H1 (cell line): ENCODE measurements at regions not wholly inside any gene's neighbourhood (a gene's known extent, or its start where the extent isn't known, plus 50 kb on each side); places are given as distances from the start of the nearest gene placed in this dataset.

ENCODE experiments used
- CTCF ChIA-PET: fragments of 300-600 bp; sonication (Branson Sonifier 250); formaldehyde crosslinking; loops from one replicate; lab custom pipeline; 2021; ENCODE audit not compliant: partially characterized antibody; lab: Charles Lee
- POLR2A ChIA-PET: fragments of 300-600 bp; sonication (Branson Sonifier 250); formaldehyde crosslinking; loops from one replicate; lab custom pipeline; 2021; ENCODE audit warnings: inconsistent platforms; ENCODE audit not compliant: partially characterized antibody; lab: Charles Lee
- DNase-seq, 2 experiments: peaks; one replicate each; pipeline versions ENCODE4 v3.0.0 to v3.0.0-alpha.2; 2010 to 2022; ENCODE audit warnings: low spot score in 2 of 2, low read depth in 1 of 2, mixed read lengths in 1 of 2
- FAIRE-seq: peaks from 2 replicates; lab custom pipeline; 2011; peaks lifted over from hg19 to GRCh38; lab: Jason Lieb, UNC
- H2AFZ ChIP-seq: 2 replicates; pipeline ENCODE4 v1.8.1; 2012; ENCODE audit warnings: low read length, inconsistent platforms
- H2AK5ac ChIP-seq: 2 replicates; pipeline ENCODE4 v1.6.1; 2013; ENCODE audit warnings: low read depth, low read length
- H2BK120ac ChIP-seq: replicated peaks from 2 replicates; pipeline ENCODE3; 2013; ENCODE audit warnings: low read depth, low read length, inconsistent platforms
- H2BK12ac ChIP-seq: 2 replicates; pipeline ENCODE4 v1.6.1; 2013; ENCODE audit warnings: low read depth, low read length
- H2BK15ac ChIP-seq: 2 replicates; pipeline ENCODE4 v1.6.1; 2013; ENCODE audit warnings: low read length
- H2BK20ac ChIP-seq: 2 replicates; pipeline ENCODE4 v1.6.1; 2013; ENCODE audit warnings: low read length
- H2BK5ac ChIP-seq: 2 replicates; pipeline ENCODE4 v1.6.1; 2013; ENCODE audit warnings: low read depth, low read length
- H3K14ac ChIP-seq: 2 replicates; pipeline ENCODE4 v1.6.1; 2013; ENCODE audit warnings: inconsistent platforms; ENCODE audit not compliant: insufficient read length
- H3K18ac ChIP-seq: 2 replicates; pipeline ENCODE4 v1.6.1; 2013; ENCODE audit warnings: low read length; ENCODE audit errors: extremely low read depth
- H3K23ac ChIP-seq: 2 replicates; pipeline ENCODE4 v1.6.1; 2013; ENCODE audit warnings: inconsistent platforms; ENCODE audit not compliant: insufficient read length
- H3K23me2 ChIP-seq: 2 replicates; pipeline ENCODE4 v1.6.1; 2013; ENCODE audit warnings: low read depth, low read length
- H3K27ac ChIP-seq: 2 replicates; pipeline ENCODE4 v1.6.1; 2011; ENCODE audit warnings: low read depth, low read length, inconsistent platforms
- H3K27me3 ChIP-seq, 4 experiments: replicated peaks in 1 of 4; 1 replicate in 1 of 4; 2 replicates in 3 of 4; pipeline versions ENCODE4 v1.6.1 to v1.8.1; 2011 to 2013; ENCODE audit warnings: low read length in 3 of 4, mild to moderate bottlenecking in 3 of 4, inconsistent platforms in 2 of 4, mixed read lengths in 2 of 4, moderate library complexity in 1 of 4; ENCODE audit not compliant: control insufficient read depth in 3 of 4, insufficient read depth in 3 of 4; ENCODE audit errors: extremely low read depth in 1 of 4
- H3K36me3 ChIP-seq, 4 experiments: 2 replicates each; pipeline versions ENCODE4 v1.6.1 to v1.8.1; 2011 to 2013; ENCODE audit warnings: mild to moderate bottlenecking in 4 of 4, low read length in 3 of 4, moderate library complexity in 2 of 4, control low read depth in 1 of 4, inconsistent platforms in 1 of 4; ENCODE audit not compliant: insufficient read depth in 4 of 4, control insufficient read depth in 2 of 4
- H3K4ac ChIP-seq: replicated peaks from 2 replicates; pipeline ENCODE3; 2013; ENCODE audit warnings: low read length, low read depth, mixed read lengths, inconsistent platforms; ENCODE audit not compliant: insufficient read length
- H3K4me1 ChIP-seq, 4 experiments: replicated peaks in 1 of 4; 1 replicate in 1 of 4; 2 replicates in 3 of 4; pipeline versions ENCODE4 v1.6.1 to v1.8.1; 2011 to 2013; ENCODE audit warnings: low read length in 3 of 4, inconsistent platforms in 2 of 4, mixed read lengths in 1 of 4; ENCODE audit not compliant: insufficient read depth in 4 of 4, control insufficient read depth in 3 of 4
- H3K4me2 ChIP-seq, 2 experiments: 2 replicates each; pipeline versions ENCODE4 v1.6.1 to v1.8.1; 2011 to 2013; ENCODE audit warnings: low read depth in 2 of 2, low read length in 2 of 2, control low read depth in 1 of 2, inconsistent platforms in 1 of 2, mild to moderate bottlenecking in 1 of 2; ENCODE audit not compliant: insufficient read depth in 1 of 2
- H3K4me3 ChIP-seq, 4 experiments: fragments of 200-600, 300-600 bp in 1 of 4; sonication (generic), shearing (Covaris generic), sonication (Bioruptor Twin) in 1 of 4; 2 replicates each; pipeline versions ENCODE4 v1.5.1 to v1.8.1; 2011 to 2016; ENCODE audit warnings: low read length in 4 of 4, low read depth in 3 of 4, control low read depth in 2 of 4, inconsistent platforms in 2 of 4, mild to moderate bottlenecking in 2 of 4, mixed read lengths in 1 of 4, moderate library complexity in 1 of 4; ENCODE audit not compliant: insufficient read depth in 2 of 4; ENCODE audit errors: extremely low read depth in 1 of 4
- H3K56ac ChIP-seq: replicated peaks from 2 replicates; pipeline ENCODE3; 2013; ENCODE audit warnings: low read depth, mild to moderate bottlenecking, mixed read lengths, low read length, inconsistent platforms; ENCODE audit not compliant: insufficient read length
- H3K79me1 ChIP-seq: 2 replicates; pipeline ENCODE4 v1.6.1; 2013; ENCODE audit warnings: low read depth, low read length, control low read depth
- H3K79me2 ChIP-seq, 2 experiments: 2 replicates each; pipeline versions ENCODE4 v1.6.1 to v1.8.1; 2012 to 2013; ENCODE audit warnings: low read length in 2 of 2, mild to moderate bottlenecking in 2 of 2, inconsistent platforms in 1 of 2; ENCODE audit not compliant: insufficient read depth in 2 of 2, control insufficient read depth in 1 of 2
- H3K9ac ChIP-seq, 4 experiments: replicated peaks in 1 of 4; 1 replicate in 1 of 4; 2 replicates in 3 of 4; pipeline versions ENCODE4 v1.6.1 to v1.8.1; 2011 to 2013; ENCODE audit warnings: low read depth in 3 of 4, low read length in 3 of 4, control low read depth in 2 of 4, mild to moderate bottlenecking in 2 of 4, moderate library complexity in 2 of 4, inconsistent platforms in 1 of 4; ENCODE audit errors: extremely low read depth in 1 of 4
- H3K9me3 ChIP-seq, 2 experiments: 2 replicates each; pipeline versions ENCODE4 v1.6.1 to v1.8.1; 2012 to 2013; ENCODE audit warnings: mild to moderate bottlenecking in 2 of 2, moderate library complexity in 2 of 2, control low read depth in 1 of 2, inconsistent platforms in 1 of 2, low read depth in 1 of 2, low read length in 1 of 2, mixed read lengths in 1 of 2; ENCODE audit not compliant: insufficient read depth in 2 of 2
- H4K20me1 ChIP-seq, 2 experiments: replicated peaks in 1 of 2; 2 replicates each; pipeline versions ENCODE3 to v1.8.1; 2011 to 2013; ENCODE audit warnings: inconsistent platforms in 2 of 2, low read length in 2 of 2, mild to moderate bottlenecking in 1 of 2; ENCODE audit not compliant: insufficient read depth in 2 of 2, control insufficient read depth in 1 of 2
- H4K5ac ChIP-seq: 2 replicates; pipeline ENCODE4 v1.6.1; 2013; ENCODE audit warnings: low read length, low read depth, mixed read lengths, inconsistent platforms; ENCODE audit not compliant: insufficient read length
- H4K8ac ChIP-seq: 2 replicates; pipeline ENCODE4 v1.8.0; 2013; ENCODE audit warnings: mild to moderate bottlenecking, moderate library complexity, low read length, inconsistent platforms; ENCODE audit not compliant: insufficient read depth; ENCODE audit errors: extremely low read depth
- H4K91ac ChIP-seq: replicated peaks from 2 replicates; pipeline ENCODE3; 2013; ENCODE audit warnings: low read length, mixed read lengths, inconsistent platforms; ENCODE audit not compliant: insufficient read length
- ASH2L ChIP-seq: fragments of 200-600, 300-600 bp; sonication (generic); IDR thresholded peaks from one replicate; pipeline ENCODE4 v1.7.1; 2017; ENCODE audit warnings: low read length
- CBX5 ChIP-seq: fragments of 300-800, 300-1000 bp; sonication (generic); IDR thresholded peaks from 2 replicates; pipeline ENCODE4 v1.7.1; 2016; ENCODE audit warnings: antibody characterized with exemption, low read length, low read depth
- CHD1 ChIP-seq: IDR thresholded peaks from 2 replicates; pipeline ENCODE4 v1.6.1; 2012; ENCODE audit warnings: low read depth, low read length, improper control_type of control experiment
- EZH2 ChIP-seq: fragments of 200-600 bp; sonication (generic); IDR thresholded peaks from 2 replicates; pipeline ENCODE4 v1.7.1; 2012; ENCODE audit warnings: low read depth, mild to moderate bottlenecking, moderate library complexity, low read length, inconsistent platforms; ENCODE audit not compliant: severe bottlenecking
- HDAC2 ChIP-seq, 2 experiments: fragments of 300-600 bp in 1 of 2; sonication (generic) in 1 of 2; IDR thresholded peaks; 2 replicates each; pipeline ENCODE4 v1.6.1; 2011 to 2012; ENCODE audit warnings: low read depth in 2 of 2, low read length in 2 of 2, mild to moderate bottlenecking in 2 of 2, moderate library complexity in 2 of 2, borderline replicate concordance in 1 of 2, inconsistent platforms in 1 of 2
- KDM5A ChIP-seq: fragments of 200-600 bp; IDR thresholded peaks from 2 replicates; pipeline ENCODE4 v1.7.1; 2012; ENCODE audit warnings: mild to moderate bottlenecking, low read length, inconsistent platforms, mixed read lengths
- POLR2A ChIP-seq, 2 experiments: IDR thresholded peaks; 1 replicate in 1 of 2; 2 replicates in 1 of 2; pipeline ENCODE4 v1.6.1; 2011; ENCODE audit warnings: low read depth in 2 of 2, low read length in 2 of 2, mild to moderate bottlenecking in 2 of 2; ENCODE audit errors: control extremely low read depth in 1 of 2
- SAP30 ChIP-seq: fragments of 300-600 bp; sonication (generic); IDR thresholded peaks from 2 replicates; pipeline ENCODE4 v1.7.1; 2012; ENCODE audit warnings: low read length, moderate library complexity, mild to moderate bottlenecking, inconsistent platforms; ENCODE audit not compliant: insufficient read depth, insufficient replicate concordance
- SP4 ChIP-seq: IDR thresholded peaks from 2 replicates; pipeline ENCODE4 v1.6.1; 2012; ENCODE audit warnings: low read length, inconsistent platforms
- SRF ChIP-seq: IDR thresholded peaks from 2 replicates; pipeline ENCODE4 v1.6.1; 2011; ENCODE audit warnings: mild to moderate bottlenecking, low read depth, low read length, moderate library complexity
- SUZ12 ChIP-seq: fragments of 200-600 bp; sonication (generic); IDR thresholded peaks from 2 replicates; pipeline ENCODE4 v1.6.1; 2012; ENCODE audit warnings: mild to moderate bottlenecking, inconsistent platforms, low read length, moderate library complexity, mixed read lengths
- TEAD4 ChIP-seq: IDR thresholded peaks from 2 replicates; pipeline ENCODE4 v1.6.1; 2012; ENCODE audit warnings: low read depth, low read length, inconsistent platforms, mixed read lengths
- WGBS, 2 experiments: shearing (Covaris generic) in 1 of 2; methylation state at CpG; one replicate each; pipeline versions ENCODE4 v1.1.6 to v1.1.7; 2013 to 2015; ENCODE audit warnings: low lambda C conversion rate in 2 of 2, mixed read lengths in 2 of 2, inconsistent platforms in 1 of 2, low coverage in 1 of 2, missing lambda C conversion rate in 1 of 2; ENCODE audit not compliant: insufficient replicate concordance in 2 of 2, insufficient coverage in 1 of 2, insufficient read length in 1 of 2; ENCODE audit errors: extremely low coverage in 1 of 2, missing lambda C conversion rate in 1 of 2; 5-methylcytosine and 5-hydroxymethylcytosine counted together

GRCh38 chr13:61768175-61768574 is 352.5 kb upstream of the PCDH20 start:
- Histone ChIP-seq H2BK15ac (no peak overlapping the region), H3K79me2 (no peaks in the 10 kb centered on the region), H3K9ac (no peak overlapping the region), H4K91ac (no peak overlapping the region), H3K23me2 (no peaks in the 10 kb centered on the region), H3K79me1 (no peaks in the 10 kb centered on the region), H3K4me2 (no peak overlapping the region), H3K18ac (no peak overlapping the region), H4K5ac (no peak overlapping the region), H2AK5ac (no peak overlapping the region), H4K8ac (no peak overlapping the region), H3K9me3 (no peaks in the 10 kb centered on the region; a peak in 1 of 4 replicates), H3K4me1 (no peaks in the 10 kb centered on the region), H3K36me3 (no peaks in the 10 kb centered on the region), H2BK5ac (no peak overlapping the region), H3K27me3 (no peaks in the 10 kb centered on the region), H2BK12ac (no peak overlapping the region), H3K56ac (no peak overlapping the region), H4K20me1 (no peaks in the 10 kb centered on the region), H2BK20ac (no peak overlapping the region), H3K23ac (no peak overlapping the region), H3K14ac (no peak overlapping the region), H3K4ac (no peak overlapping the region), H2BK120ac (no peak overlapping the region), H3K27ac (no peak overlapping the region), H3K4me3 (no peak overlapping the region), H2AFZ (no peak overlapping the region)
- ChIA-PET POLR2A (no interaction called here), CTCF (no interaction called here)
- DNase-seq (no peak), FAIRE-seq (no peak)
- WGBS, 2 experiments = 83% methylated on average over 2 of the region's 2 CpGs; no CpG with 5 or more reads in 1 of the 2 experiments
- TF ChIP-seq POLR2A (IDR thresholded peaks at IDR 0.05; ENCODE audit: control extremely low read depth in 1 of 2, low read depth in 2 of 2, low read length in 2 of 2) (no peak), SAP30 (no peak), SRF (no peak), CHD1 (no peak), KDM5A (no peak), SUZ12 (no peak), ASH2L (no peak), CBX5 (no peak), SP4 (no peak), EZH2 (no peak), HDAC2 (IDR thresholded peaks at IDR 0.05; ENCODE audit: borderline replicate concordance in 1 of 2, low read depth in 2 of 2, low read length in 2 of 2) (no peak), TEAD4 (no peak)
